ENCODE measurements at regions not wholly inside any gene's neighbourhood (a gene's known extent, or its start where the extent isn't known, plus 50 kb on each side); places are given as distances from the start of the nearest gene placed in this dataset.

DNA sequence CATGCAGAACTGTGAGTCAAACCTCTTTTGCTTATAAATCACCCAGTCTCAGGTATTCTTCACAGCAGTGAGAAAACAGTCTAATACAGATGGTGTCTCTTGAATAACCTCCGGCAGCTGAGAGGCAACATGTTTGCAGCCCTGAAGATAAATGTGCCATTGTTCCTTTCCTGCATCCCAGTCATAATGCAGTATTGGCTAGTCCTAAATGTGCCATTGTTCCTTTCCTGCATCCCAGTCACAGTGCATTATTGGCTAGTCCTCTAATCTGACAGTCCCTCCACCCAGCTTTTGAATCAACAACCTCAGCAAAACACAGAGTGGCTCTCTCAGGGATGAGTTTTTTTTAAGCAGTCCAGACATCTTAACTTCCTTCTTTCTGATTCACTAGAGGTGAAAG, 550.7 kb downstream of the RIT2 start:
- no peak for DNase-seq (ENCODE audit: low read depth)
- no peak overlapping the region for H3K4me3 ChIP-seq (ENCODE audit: low read length)
- TF ChIP-seq, protein P1, sequence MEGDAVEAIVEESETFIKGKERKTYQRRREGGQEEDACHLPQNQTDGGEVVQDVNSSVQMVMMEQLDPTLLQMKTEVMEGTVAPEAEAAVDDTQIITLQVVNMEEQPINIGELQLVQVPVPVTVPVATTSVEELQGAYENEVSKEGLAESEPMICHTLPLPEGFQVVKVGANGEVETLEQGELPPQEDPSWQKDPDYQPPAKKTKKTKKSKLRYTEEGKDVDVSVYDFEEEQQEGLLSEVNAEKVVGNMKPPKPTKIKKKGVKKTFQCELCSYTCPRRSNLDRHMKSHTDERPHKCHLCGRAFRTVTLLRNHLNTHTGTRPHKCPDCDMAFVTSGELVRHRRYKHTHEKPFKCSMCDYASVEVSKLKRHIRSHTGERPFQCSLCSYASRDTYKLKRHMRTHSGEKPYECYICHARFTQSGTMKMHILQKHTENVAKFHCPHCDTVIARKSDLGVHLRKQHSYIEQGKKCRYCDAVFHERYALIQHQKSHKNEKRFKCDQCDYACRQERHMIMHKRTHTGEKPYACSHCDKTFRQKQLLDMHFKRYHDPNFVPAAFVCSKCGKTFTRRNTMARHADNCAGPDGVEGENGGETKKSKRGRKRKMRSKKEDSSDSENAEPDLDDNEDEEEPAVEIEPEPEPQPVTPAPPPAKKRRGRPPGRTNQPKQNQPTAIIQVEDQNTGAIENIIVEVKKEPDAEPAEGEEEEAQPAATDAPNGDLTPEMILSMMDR (conservative IDR thresholded peaks at IDR 0.05; ENCODE audit: low read length): no peak

- no peak overlapping the region for H3K4me3 ChIP-seq (ENCODE audit: low read length)
- no peak for DNase-seq (ENCODE audit: low read depth)
- TF ChIP-seq, protein P1 (conservative IDR thresholded peaks at IDR 0.05; ENCODE audit: low read length): no peak
Observed at GRCh38 chr18:42568773-42569172, 546.7 kb downstream of the RIT2 start.

DNA sequence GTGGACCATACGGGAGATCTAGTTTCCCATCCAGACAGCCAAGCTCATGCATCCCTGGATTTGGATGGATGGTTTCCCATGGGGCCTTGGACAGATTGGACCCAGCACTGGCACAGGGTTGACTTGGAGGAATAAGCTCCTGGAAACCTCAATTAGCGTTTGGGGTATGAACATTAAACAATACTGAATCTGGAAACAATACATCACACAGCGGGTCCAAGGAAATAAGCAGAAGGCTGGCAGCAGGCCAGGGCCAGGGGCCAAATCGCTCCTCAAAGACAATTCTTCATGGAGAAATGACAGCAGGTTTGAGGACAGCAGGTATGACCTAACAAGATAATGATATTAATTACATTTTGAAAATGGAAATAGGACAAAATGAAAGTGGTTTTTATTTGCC, 540.6 kb downstream of the RIT2 start:
- no peak for DNase-seq (ENCODE audit: low read depth)
- TF ChIP-seq, protein P1 (conservative IDR thresholded peaks at IDR 0.05; ENCODE audit: low read length): no peak
- H3K4me3 ChIP-seq (ENCODE audit: low read length): no peak overlapping the region

GRCh38 chr18:42576124-42576523, 539.4 kb downstream of the RIT2 start:
- no peak overlapping the region for H3K4me3 ChIP-seq (ENCODE audit: low read length)
- TF ChIP-seq, protein P1 (conservative IDR thresholded peaks at IDR 0.05; ENCODE audit: low read length): no peak
- DNase-seq (ENCODE audit: low read depth): no peak

DNA sequence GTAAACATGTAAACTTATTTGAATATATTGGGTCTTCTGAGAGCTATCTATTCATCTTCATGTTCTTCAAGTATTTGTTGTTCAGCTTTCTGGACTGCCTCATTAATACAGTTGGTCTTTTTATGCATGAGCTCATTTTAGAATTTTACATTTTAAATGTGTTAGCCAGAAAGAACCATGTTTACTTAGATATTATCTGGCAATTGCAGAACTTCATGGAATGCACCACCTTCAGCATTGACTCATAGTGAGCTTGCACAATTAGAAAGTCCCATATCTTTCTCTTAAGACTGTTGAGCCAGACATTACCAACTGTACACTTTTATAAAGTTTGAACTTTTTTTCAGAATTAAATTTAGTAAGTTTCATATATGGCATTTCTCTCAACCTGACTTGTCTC, 536.7 kb downstream of the RIT2 start:
- peak; percentile 27 for DNase-seq (ENCODE audit: low read depth)
- TF ChIP-seq, protein P1 (conservative IDR thresholded peaks at IDR 0.05; ENCODE audit: low read length): no peak
- no peak overlapping the region for H3K4me3 ChIP-seq (ENCODE audit: low read length)

GRCh38 chr18:42582266-42582665, 533.2 kb downstream of the RIT2 start:
- TF ChIP-seq, protein P1 (conservative IDR thresholded peaks at IDR 0.05; ENCODE audit: low read length): no peak
- H3K4me3 ChIP-seq (ENCODE audit: low read length): no peak overlapping the region
- no peak for DNase-seq (ENCODE audit: low read depth)

GRCh38 chr18:42583283-42583731, 532.2 kb downstream of the RIT2 start:
- no peak for DNase-seq (ENCODE audit: low read depth)
- TF ChIP-seq, protein P1 (conservative IDR thresholded peaks at IDR 0.05; ENCODE audit: low read length): no peak
- H3K4me3 ChIP-seq (ENCODE audit: low read length): no peak overlapping the region
